ENCODE measurements at regions not wholly inside any gene's neighbourhood (a gene's known extent, or its start where the extent isn't known, plus 50 kb on each side); places are given as distances from the start of the nearest gene placed in this dataset.

DNA sequence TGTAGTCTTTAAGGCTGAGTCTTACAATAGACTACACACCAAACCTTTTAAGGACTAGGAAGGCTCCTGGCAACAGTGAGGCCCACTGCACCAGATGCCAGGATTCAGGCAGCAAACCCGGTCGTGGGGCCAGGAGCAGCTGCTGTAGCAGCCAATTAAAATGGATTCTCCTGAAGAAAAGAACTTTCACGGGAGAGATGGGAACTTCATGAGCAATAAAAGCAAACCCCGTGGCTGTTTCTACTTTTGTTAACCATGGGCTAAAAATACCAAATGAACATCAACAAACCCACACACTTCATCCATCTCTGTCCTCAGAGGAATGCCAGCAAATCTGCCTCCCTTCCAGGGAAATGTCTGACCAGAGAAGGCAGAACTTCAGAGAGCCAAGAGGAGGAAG is 101.4 kb downstream of the BTC start:
- no peak for DNase-seq (ENCODE audit: low spot score)
